ENCODE measurements at regions not wholly inside any gene's neighbourhood (a gene's known extent, or its start where the extent isn't known, plus 50 kb on each side); places are given as distances from the start of the nearest gene placed in this dataset.

DNA sequence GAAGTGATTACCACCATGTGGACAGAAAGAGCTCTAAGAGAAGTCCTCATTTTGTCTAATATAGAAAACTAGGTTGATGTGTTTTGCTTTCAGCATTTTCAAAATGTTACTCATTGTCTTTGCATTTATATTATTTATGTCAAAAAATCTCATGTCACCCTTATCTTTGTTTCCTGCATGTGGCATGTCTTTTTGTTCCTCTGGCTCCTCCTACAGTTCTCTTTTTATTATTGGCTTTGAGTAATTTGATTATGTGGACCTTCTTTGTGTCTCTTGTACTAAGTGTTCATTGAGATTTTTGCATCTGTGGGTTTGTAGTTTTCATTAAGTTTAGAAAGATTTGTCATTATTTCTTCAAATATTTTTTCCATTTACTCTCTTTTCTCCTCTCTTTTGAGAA is 58.8 kb downstream of the GNG10 start:
- no peaks in the 10 kb centered on the region for H3K27me3 ChIP-seq (ENCODE audit: control insufficient read depth in 2 of 2, insufficient read depth in 2 of 2, low read length in 2 of 2)
- no peak overlapping the region for H3K27ac ChIP-seq (ENCODE audit: extremely low read depth, low read depth, low read length)
- no peak overlapping the region for H3K4me3 ChIP-seq
- no peak overlapping the region for H3K4me2 ChIP-seq (ENCODE audit: insufficient read depth, low read length)
- in situ Hi-C loops (cut with MboI), result no loop called here
- peak; percentile 19 for FAIRE-seq
- ChIA-PET POLR2A (no interaction called here), CTCF (ENCODE audit: low intra/inter-chr PET ratio) (no interaction called here)
- H3K9ac ChIP-seq (ENCODE audit: insufficient read depth in 1 of 2, low read depth in 2 of 2, low read length in 2 of 2), result no peak overlapping the region
- TF ChIP-seq ZNF143 (CRISPR knock-in tag; IDR thresholded peaks at IDR 0.05), result no peak
- no peak for TF ChIP-seq RREB1 (CRISPR knock-in tag; IDR thresholded peaks at IDR 0.05)
- TF ChIP-seq ZNF311 (CRISPR knock-in tag; IDR thresholded peaks at IDR 0.05), result no peak
- no peak for TF ChIP-seq ZNF668 (CRISPR knock-in tag; IDR thresholded peaks at IDR 0.05)
- no peak for TF ChIP-seq KDM4B (IDR thresholded peaks at IDR 0.05; ENCODE audit: borderline replicate concordance in 2 of 2, low read depth in 1 of 2)
- TF ChIP-seq SMAD4 (CRISPR knock-in tag; conservative IDR thresholded peaks at IDR 0.05), result no peak
- TF ChIP-seq, protein P1, sequence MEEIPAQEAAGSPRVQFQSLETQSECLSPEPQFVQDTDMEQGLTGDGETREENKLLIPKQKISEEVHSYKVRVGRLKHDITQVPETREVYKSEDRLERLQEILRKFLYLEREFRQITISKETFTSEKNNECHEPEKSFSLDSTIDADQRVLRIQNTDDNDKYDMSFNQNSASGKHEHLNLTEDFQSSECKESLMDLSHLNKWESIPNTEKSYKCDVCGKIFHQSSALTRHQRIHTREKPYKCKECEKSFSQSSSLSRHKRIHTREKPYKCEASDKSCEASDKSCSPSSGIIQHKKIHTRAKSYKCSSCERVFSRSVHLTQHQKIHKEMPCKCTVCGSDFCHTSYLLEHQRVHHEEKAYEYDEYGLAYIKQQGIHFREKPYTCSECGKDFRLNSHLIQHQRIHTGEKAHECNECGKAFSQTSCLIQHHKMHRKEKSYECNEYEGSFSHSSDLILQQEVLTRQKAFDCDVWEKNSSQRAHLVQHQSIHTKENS (CRISPR knock-in tag; IDR thresholded peaks at IDR 0.05), result no peak
- TF ChIP-seq HDGF (IDR thresholded peaks at IDR 0.05), result no peak
- no peak for TF ChIP-seq PPARD (CRISPR knock-in tag; IDR thresholded peaks at IDR 0.05)
- TF ChIP-seq CTCF (IDR thresholded peaks at IDR 0.05 in 2 of 3, conservative IDR thresholded peaks at IDR 0.05 in 1 of 3; ENCODE audit: insufficient read depth in 2 of 3, low read depth in 1 of 3, low read length in 3 of 3), result peak in 2 of 3 experiments; percentile 14 to 44; a peak in 2 of 6 replicates
- peak in 1 of 2 experiments; percentile 57; a peak in 2 of 4 replicates for TF ChIP-seq RAD21 (CRISPR knock-in tag; conservative IDR thresholded peaks at IDR 0.05 in 1 of 2, IDR thresholded peaks at IDR 0.05 in 1 of 2)
- TF ChIP-seq SMARCA4 (IDR thresholded peaks at IDR 0.05), result no peak
- TF ChIP-seq POLR2AphosphoS5 (IDR thresholded peaks at IDR 0.05; ENCODE audit: control insufficient read depth, insufficient read depth, low read depth, low read length), result no peak
- H4K20me1 ChIP-seq (replicated peaks; ENCODE audit: control insufficient read depth, insufficient read depth, low read length), result no peaks in the 10 kb centered on the region
- no peak overlapping the region for H2AFZ ChIP-seq (ENCODE audit: low read depth, low read length)
- H3K4me1 ChIP-seq (replicated peaks in 1 of 2; ENCODE audit: control insufficient read depth in 2 of 2, insufficient read depth in 2 of 2, low read length in 2 of 2), result no peaks in the 10 kb centered on the region; a peak in 1 of 5 replicates
- intact Hi-C loops (cut with micrococcal nuclease), result loop anchor here (10.0 kb wide), 1 partner anchor 125 kb away; the partner anchor contains the start of gene PTGR1
- H3K36me3 ChIP-seq (ENCODE audit: control insufficient read depth, insufficient read depth, low read length), result no peaks in the 10 kb centered on the region
- H3K79me2 ChIP-seq (ENCODE audit: control insufficient read depth, insufficient read depth, low read length), result no peaks in the 10 kb centered on the region
- DNase-seq (ENCODE audit: extremely low read depth in 1 of 4, low spot score in 3 of 4), result no peak
- BruUV-seq (replicated peaks), result no TSS peak
- H3K9me3 ChIP-seq (replicated peaks; ENCODE audit: control insufficient read depth, insufficient read depth, low read depth, low read length), result no peaks in the 10 kb centered on the region
- no peak for ATAC-seq
- no peaks in the 10 kb centered on the region for H3K9me1 ChIP-seq (ENCODE audit: control insufficient read depth, insufficient read depth, low read length)
